GM12878 (cell line): ENCODE measurements at regions not wholly inside any gene's neighbourhood (a gene's known extent, or its start where the extent isn't known, plus 50 kb on each side); places are given as distances from the start of the nearest gene placed in this dataset.

Source experiments
- ATAC-seq: fragments of 200-7000 bp; cut with Tn5 transposase; 3 replicates; pipeline ENCODE4 v1.9.1; 2020; ENCODE audit warnings: mild to moderate bottlenecking, moderate library complexity
- BruUV-seq: library from RNA; stranded (reverse); fragments of 400-500 nt; replicated peaks from 2 replicates; lab custom pipeline; 2021; lab: Mats Ljungman, UMichigan
- CTCF ChIA-PET: fragments of 300-600 bp; sonication (Branson Sonifier 250); formaldehyde crosslinking; extraction: SDS; loops from one replicate; lab custom pipeline; 2021; ENCODE audit warnings: inconsistent platforms; lab: Yijun Ruan, JAX
- POLR2A ChIA-PET: fragments of 350-600 bp; formaldehyde crosslinking; extraction: SDS; loops from one replicate; lab custom pipeline; 2021; ENCODE audit warnings: inconsistent platforms; lab: Charles Lee
- RAD21 ChIA-PET: fragments of 300-600 bp; sonication (Branson Sonifier 250); formaldehyde crosslinking; loops from one replicate; lab custom pipeline; 2023; ENCODE audit warnings: antibody characterized with exemption; ENCODE audit not compliant: unreplicated experiment; lab: Charles Lee
- SMC1A ChIA-PET: fragments of 300-600 bp; sonication (Branson Sonifier 250); formaldehyde crosslinking; loops from one replicate; lab custom pipeline; 2023; ENCODE audit not compliant: unreplicated experiment, uncharacterized antibody; lab: Charles Lee
- DNase-seq: peaks from one replicate; pipeline ENCODE4 v3.0.0-alpha.2; 2011; ENCODE audit warnings: low read depth, low spot score
- FAIRE-seq: peaks from 3 replicates; lab custom pipeline; 2011; peaks lifted over from hg19 to GRCh38; lab: Jason Lieb, UNC
- H2AFZ ChIP-seq: 2 replicates; pipeline ENCODE4 v1.6.0; 2011; ENCODE audit warnings: low read depth, low read length, control low read depth; ENCODE audit not compliant: control insufficient read depth
- H3K27ac ChIP-seq: 2 replicates; pipeline ENCODE4 v1.5.1; 2011; ENCODE audit warnings: control low read depth; ENCODE audit not compliant: control insufficient read depth, insufficient read depth
- H3K27me3 ChIP-seq, 2 experiments: replicated peaks in 1 of 2; 2 replicates each; pipeline versions ENCODE4 v1.6.0 to v1.6.1; 2011; ENCODE audit warnings: low read length in 1 of 2; ENCODE audit not compliant: control insufficient read depth in 2 of 2, insufficient read depth in 2 of 2
- H3K36me3 ChIP-seq, 2 experiments: 2 replicates each; pipeline ENCODE4 v1.5.1; 2011; ENCODE audit warnings: low read length in 1 of 2; ENCODE audit not compliant: control insufficient read depth in 2 of 2, insufficient read depth in 2 of 2
- H3K4me1 ChIP-seq: 2 replicates; pipeline ENCODE4 v1.6.1; 2011; ENCODE audit warnings: mild to moderate bottlenecking, low read length, moderate library complexity, mixed read lengths; ENCODE audit not compliant: control insufficient read depth, insufficient read depth
- H3K4me2 ChIP-seq: 2 replicates; pipeline ENCODE4 v1.6.0; 2011; ENCODE audit warnings: control low read depth; ENCODE audit not compliant: control insufficient read depth, insufficient read depth
- H3K4me3 ChIP-seq: fragments of 200-600 bp; sonication (generic); 2 replicates; pipeline ENCODE4 v1.5.1; 2016
- H3K79me2 ChIP-seq: 2 replicates; pipeline ENCODE4 v1.6.0; 2011; ENCODE audit warnings: low read length; ENCODE audit not compliant: control insufficient read depth, insufficient read depth
- H3K9ac ChIP-seq: 2 replicates; pipeline ENCODE4 v1.8.0; 2011; ENCODE audit warnings: low read length, control low read depth, mixed read lengths; ENCODE audit not compliant: control insufficient read depth, insufficient read depth
- H3K9me3 ChIP-seq: replicated peaks from 3 replicates; pipeline ENCODE4 v1.5.1; 2011; ENCODE audit warnings: mild to moderate bottlenecking, low read length; ENCODE audit not compliant: control insufficient read depth, insufficient read depth
- H4K20me1 ChIP-seq: 2 replicates; pipeline ENCODE4 v1.6.0; 2011; ENCODE audit not compliant: control insufficient read depth, insufficient read depth
- BACH1 ChIP-seq: fragments of 450-650 bp; IDR thresholded peaks from 2 replicates; pipeline ENCODE4 v1.6.1; 2017; ENCODE audit warnings: mild to moderate bottlenecking, borderline replicate concordance
- BCLAF1 ChIP-seq: fragments of 450-650 bp; IDR thresholded peaks from 2 replicates; pipeline ENCODE4 v1.6.1; 2017; ENCODE audit warnings: antibody characterized with exemption, mild to moderate bottlenecking, moderate library complexity
- CHD1 ChIP-seq: IDR thresholded peaks from 2 replicates; pipeline ENCODE4 v1.6.1; 2012; ENCODE audit warnings: low read depth, low read length, improper control_type of control experiment
- EGR1 ChIP-seq, 2 experiments: IDR thresholded peaks; 1 replicate in 1 of 2; 2 replicates in 1 of 2; pipeline ENCODE4 v1.6.1; 2011 to 2012; ENCODE audit warnings: low read depth in 2 of 2, low read length in 2 of 2, borderline replicate concordance in 1 of 2, mild to moderate bottlenecking in 1 of 2, moderate library complexity in 1 of 2
- EP300 ChIP-seq, 2 experiments: fragments of 150-350 bp in 1 of 2; IDR thresholded peaks; 2 replicates each; pipeline ENCODE4 v1.6.1; 2011 to 2012; ENCODE audit warnings: low read depth in 2 of 2, low read length in 2 of 2, borderline replicate concordance in 1 of 2, improper control_type of control experiment in 1 of 2, inconsistent platforms in 1 of 2; ENCODE audit not compliant: control insufficient read depth in 1 of 2
- FOXM1 ChIP-seq: IDR thresholded peaks from 2 replicates; pipeline ENCODE4 v1.6.1; 2012; ENCODE audit warnings: low read depth, mild to moderate bottlenecking, inconsistent platforms, low read length, moderate library complexity
- HDAC2 ChIP-seq: fragments of 200-600 bp; sonication (generic); IDR thresholded peaks from 2 replicates; pipeline ENCODE4 v1.6.1; 2017
- KLF5 ChIP-seq: fragments of 450-650 bp; IDR thresholded peaks from 2 replicates; pipeline ENCODE4 v1.6.1; 2014; ENCODE audit warnings: mild to moderate bottlenecking; ENCODE audit not compliant: partially characterized antibody
- POLR2AphosphoS2 ChIP-seq: IDR thresholded peaks from 2 replicates; pipeline ENCODE4 v1.6.1; 2011; ENCODE audit warnings: low read depth, mild to moderate bottlenecking, low read length, improper control_type of control experiment, moderate library complexity
- STAT1 ChIP-seq: fragments of 450-650 bp; conservative IDR thresholded peaks from 2 replicates; pipeline ENCODE4 v1.6.1; 2014; ENCODE audit warnings: antibody characterized with exemption, mild to moderate bottlenecking
- ZBTB33 ChIP-seq: fragments of 450-650 bp; IDR thresholded peaks from 2 replicates; pipeline ENCODE4 v1.6.1; 2017; ENCODE audit warnings: mild to moderate bottlenecking
- ZNF384 ChIP-seq: IDR thresholded peaks from 2 replicates; pipeline ENCODE4 v1.6.1; 2012; ENCODE audit warnings: low read depth, mild to moderate bottlenecking, low read length, improper control_type of control experiment, borderline replicate concordance
- ZSCAN29 ChIP-seq: fragments of 450-650 bp; IDR thresholded peaks from 2 replicates; pipeline ENCODE4 v1.6.1; 2017; ENCODE audit warnings: mild to moderate bottlenecking, moderate library complexity
- in situ Hi-C: fragments of 300-500 bp; cut with MboI; formaldehyde crosslinking; loops from 9 replicates; pipeline ENCODE4 v1.14.3; 2018; ENCODE audit warnings: mixed read lengths
- intact Hi-C: fragments of 100-400 bp; cut with micrococcal nuclease; formaldehyde crosslinking; loops from one replicate; pipeline ENCODE4 v1.14.2; 2022; ENCODE audit not compliant: unreplicated experiment
- TF ChIP-seq, protein P1 (sequence below): IDR thresholded peaks from 2 replicates; pipeline ENCODE4 v1.6.1; 2012; ENCODE audit warnings: low read length, inconsistent platforms
- TF ChIP-seq, protein P2 (sequence below): fragments of 450-650 bp; IDR thresholded peaks from 2 replicates; pipeline ENCODE4 v1.6.1; 2016; ENCODE audit warnings: mild to moderate bottlenecking, moderate library complexity, borderline replicate concordance

DNA sequence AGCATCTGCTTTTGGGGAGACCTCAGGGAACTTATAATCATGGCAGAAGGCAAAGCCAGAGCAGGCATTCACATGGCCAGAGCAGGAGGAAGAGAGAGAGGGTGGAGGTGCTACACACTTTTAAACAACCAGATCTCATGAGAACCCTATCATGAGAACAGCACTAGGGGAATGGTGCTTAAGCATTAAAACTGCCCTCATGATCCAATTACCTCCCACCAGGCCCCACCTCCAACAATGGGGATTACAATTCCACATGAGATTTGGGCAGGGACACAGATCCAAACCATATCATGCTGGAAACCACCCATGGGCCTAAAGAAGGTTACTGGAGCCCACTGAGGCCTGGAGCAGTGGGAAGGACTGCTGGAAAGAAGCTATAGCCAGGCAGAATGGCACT lies 66.9 kb upstream of the CHST1 start:
- no peak for FAIRE-seq
- intact Hi-C loops (no loop called here), in situ Hi-C loops (no loop called here)
- Histone ChIP-seq H3K4me1 (no peaks in the 10 kb centered on the region), H4K20me1 (no peaks in the 10 kb centered on the region), H3K9me3 (peaks cover 1% of the 10 kb centered on the region; the same call in 2 of the 3 replicates), H3K4me2 (no peak overlapping the region), H3K36me3 (no peaks in the 10 kb centered on the region), H3K79me2 (no peaks in the 10 kb centered on the region), H3K27me3 (no peaks in the 10 kb centered on the region), H3K27ac (no peak overlapping the region), H3K4me3 (no peak overlapping the region), H3K9ac (no peak overlapping the region), H2AFZ (no peak overlapping the region)
- SMC1A ChIA-PET = no interaction called here
- RAD21 ChIA-PET = no interaction called here
- no TSS peak for BruUV-seq
- ATAC-seq = no peak
- no peak for DNase-seq
- POLR2A ChIA-PET = no interaction called here
- TF ChIP-seq ZBTB33 = no peak
- TF ChIP-seq EP300 (IDR thresholded peaks at IDR 0.05; ENCODE audit: borderline replicate concordance in 1 of 2, control insufficient read depth in 1 of 2, low read depth in 2 of 2, low read length in 2 of 2) = no peak
- TF ChIP-seq, protein P1, sequence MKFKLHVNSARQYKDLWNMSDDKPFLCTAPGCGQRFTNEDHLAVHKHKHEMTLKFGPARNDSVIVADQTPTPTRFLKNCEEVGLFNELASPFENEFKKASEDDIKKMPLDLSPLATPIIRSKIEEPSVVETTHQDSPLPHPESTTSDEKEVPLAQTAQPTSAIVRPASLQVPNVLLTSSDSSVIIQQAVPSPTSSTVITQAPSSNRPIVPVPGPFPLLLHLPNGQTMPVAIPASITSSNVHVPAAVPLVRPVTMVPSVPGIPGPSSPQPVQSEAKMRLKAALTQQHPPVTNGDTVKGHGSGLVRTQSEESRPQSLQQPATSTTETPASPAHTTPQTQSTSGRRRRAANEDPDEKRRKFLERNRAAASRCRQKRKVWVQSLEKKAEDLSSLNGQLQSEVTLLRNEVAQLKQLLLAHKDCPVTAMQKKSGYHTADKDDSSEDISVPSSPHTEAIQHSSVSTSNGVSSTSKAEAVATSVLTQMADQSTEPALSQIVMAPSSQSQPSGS = no peak
- TF ChIP-seq ZSCAN29 = no peak
- TF ChIP-seq KLF5 = no peak
- no peak for TF ChIP-seq CHD1
- no peak for TF ChIP-seq POLR2AphosphoS2
- TF ChIP-seq EGR1 (IDR thresholded peaks at IDR 0.05; ENCODE audit: borderline replicate concordance in 1 of 2, low read depth in 2 of 2, low read length in 2 of 2) = no peak
- TF ChIP-seq BACH1 = no peak
- TF ChIP-seq, protein P2, sequence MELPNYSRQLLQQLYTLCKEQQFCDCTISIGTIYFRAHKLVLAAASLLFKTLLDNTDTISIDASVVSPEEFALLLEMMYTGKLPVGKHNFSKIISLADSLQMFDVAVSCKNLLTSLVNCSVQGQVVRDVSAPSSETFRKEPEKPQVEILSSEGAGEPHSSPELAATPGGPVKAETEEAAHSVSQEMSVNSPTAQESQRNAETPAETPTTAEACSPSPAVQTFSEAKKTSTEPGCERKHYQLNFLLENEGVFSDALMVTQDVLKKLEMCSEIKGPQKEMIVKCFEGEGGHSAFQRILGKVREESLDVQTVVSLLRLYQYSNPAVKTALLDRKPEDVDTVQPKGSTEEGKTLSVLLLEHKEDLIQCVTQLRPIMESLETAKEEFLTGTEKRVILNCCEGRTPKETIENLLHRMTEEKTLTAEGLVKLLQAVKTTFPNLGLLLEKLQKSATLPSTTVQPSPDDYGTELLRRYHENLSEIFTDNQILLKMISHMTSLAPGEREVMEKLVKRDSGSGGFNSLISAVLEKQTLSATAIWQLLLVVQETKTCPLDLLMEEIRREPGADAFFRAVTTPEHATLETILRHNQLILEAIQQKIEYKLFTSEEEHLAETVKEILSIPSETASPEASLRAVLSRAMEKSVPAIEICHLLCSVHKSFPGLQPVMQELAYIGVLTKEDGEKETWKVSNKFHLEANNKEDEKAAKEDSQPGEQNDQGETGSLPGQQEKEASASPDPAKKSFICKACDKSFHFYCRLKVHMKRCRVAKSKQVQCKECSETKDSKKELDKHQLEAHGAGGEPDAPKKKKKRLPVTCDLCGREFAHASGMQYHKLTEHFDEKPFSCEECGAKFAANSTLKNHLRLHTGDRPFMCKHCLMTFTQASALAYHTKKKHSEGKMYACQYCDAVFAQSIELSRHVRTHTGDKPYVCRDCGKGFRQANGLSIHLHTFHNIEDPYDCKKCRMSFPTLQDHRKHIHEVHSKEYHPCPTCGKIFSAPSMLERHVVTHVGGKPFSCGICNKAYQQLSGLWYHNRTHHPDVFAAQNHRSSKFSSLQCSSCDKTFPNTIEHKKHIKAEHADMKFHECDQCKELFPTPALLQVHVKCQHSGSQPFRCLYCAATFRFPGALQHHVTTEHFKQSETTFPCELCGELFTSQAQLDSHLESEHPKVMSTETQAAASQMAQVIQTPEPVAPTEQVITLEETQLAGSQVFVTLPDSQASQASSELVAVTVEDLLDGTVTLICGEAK = no peak
- TF ChIP-seq HDAC2 = no peak
- TF ChIP-seq FOXM1 = no peak
- TF ChIP-seq ZNF384 = no peak
- no peak for TF ChIP-seq STAT1
- no peak for TF ChIP-seq BCLAF1
- CTCF ChIA-PET = no interaction called here
